Spleen (tissue), 7 donors: ENCODE measurements at regions not wholly inside any gene's neighbourhood (a gene's known extent, or its start where the extent isn't known, plus 50 kb on each side); places are given as distances from the start of the nearest gene placed in this dataset.

Experiments used
- POLR2A ChIP-seq, 3 donors: fragments of 450-650 bp; IDR thresholded peaks; one replicate each; pipeline ENCODE4 v1.5.1; 2017; ENCODE audit warnings: antibody characterized with exemption in 3 of 3, mild to moderate bottlenecking in 1 of 3
- TF ChIP-seq, protein P1 (sequence below), 11 experiments: fragments of 200-600 bp in 7 of 11; fragments of 450-650 bp in 4 of 11; sonication (generic) in 4 of 11; IDR thresholded peaks in 8 of 11; conservative IDR thresholded peaks in 3 of 11; 1 replicate in 7 of 11; 2 replicates in 4 of 11; pipeline versions ENCODE4 v1.4.0 to v1.8.0; 2016 to 2021; ENCODE audit warnings: antibody characterized with exemption in 11 of 11, inconsistent platforms in 4 of 11, mild to moderate bottlenecking in 1 of 11
- donor health status: DM: no; HTN: no; CAD: no; lungs with moderate emphysema.
- donor health status: DM: no; HTN: no; CAD: no.
- donor health status: DM: no; HTN: no; CAD: no.

DNA sequence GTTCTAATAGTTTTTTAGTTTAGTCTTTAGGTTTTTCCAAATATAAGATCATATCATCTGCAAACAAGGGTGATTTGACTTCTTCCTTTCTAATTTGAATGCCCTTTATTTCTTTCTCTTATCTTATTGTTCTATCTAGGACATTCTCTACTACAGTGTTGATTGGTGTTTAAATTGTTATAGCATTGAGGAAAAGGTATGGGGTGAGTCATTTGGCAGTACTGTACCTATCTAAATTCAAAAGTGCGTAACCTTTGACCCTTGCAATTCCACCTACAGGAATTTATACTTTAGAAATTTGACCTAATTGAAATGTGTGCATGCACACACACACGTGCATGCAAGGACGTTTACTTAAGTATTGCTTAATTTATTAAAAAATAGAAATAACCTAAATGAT lies 78.3 kb downstream of the MAB21L3 start:
- TF ChIP-seq, protein P1, sequence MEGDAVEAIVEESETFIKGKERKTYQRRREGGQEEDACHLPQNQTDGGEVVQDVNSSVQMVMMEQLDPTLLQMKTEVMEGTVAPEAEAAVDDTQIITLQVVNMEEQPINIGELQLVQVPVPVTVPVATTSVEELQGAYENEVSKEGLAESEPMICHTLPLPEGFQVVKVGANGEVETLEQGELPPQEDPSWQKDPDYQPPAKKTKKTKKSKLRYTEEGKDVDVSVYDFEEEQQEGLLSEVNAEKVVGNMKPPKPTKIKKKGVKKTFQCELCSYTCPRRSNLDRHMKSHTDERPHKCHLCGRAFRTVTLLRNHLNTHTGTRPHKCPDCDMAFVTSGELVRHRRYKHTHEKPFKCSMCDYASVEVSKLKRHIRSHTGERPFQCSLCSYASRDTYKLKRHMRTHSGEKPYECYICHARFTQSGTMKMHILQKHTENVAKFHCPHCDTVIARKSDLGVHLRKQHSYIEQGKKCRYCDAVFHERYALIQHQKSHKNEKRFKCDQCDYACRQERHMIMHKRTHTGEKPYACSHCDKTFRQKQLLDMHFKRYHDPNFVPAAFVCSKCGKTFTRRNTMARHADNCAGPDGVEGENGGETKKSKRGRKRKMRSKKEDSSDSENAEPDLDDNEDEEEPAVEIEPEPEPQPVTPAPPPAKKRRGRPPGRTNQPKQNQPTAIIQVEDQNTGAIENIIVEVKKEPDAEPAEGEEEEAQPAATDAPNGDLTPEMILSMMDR (IDR thresholded peaks at IDR 0.05 in 8 of 11, conservative IDR thresholded peaks at IDR 0.05 in 3 of 11): no peak
- TF ChIP-seq POLR2A (IDR thresholded peaks at IDR 0.05): no peak
